ENCODE measurements at regions not wholly inside any gene's neighbourhood (a gene's known extent, or its start where the extent isn't known, plus 50 kb on each side); places are given as distances from the start of the nearest gene placed in this dataset.
A peak's percentile ranks its signal among the peaks of the same experiment; 100 is the strongest.

DNA sequence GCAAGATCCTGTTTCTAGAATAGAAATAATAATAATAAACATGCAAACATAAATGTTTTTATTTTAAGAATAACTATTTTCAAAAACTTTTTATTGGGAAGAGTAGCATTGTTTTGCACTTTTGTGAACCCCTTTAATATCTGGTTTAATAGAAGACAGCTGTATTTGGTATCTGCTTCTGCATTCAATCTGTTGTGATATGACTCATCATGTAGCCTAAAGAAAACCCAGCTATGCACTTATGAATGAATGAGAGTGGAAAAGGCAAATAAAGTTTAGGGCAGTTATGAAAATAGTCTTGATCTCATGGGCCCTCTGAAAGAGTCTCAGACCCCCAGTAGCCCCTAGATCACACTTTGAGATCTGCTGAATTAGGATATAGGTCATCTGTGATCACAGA is 100.4 kb upstream of the PPP2R3A start:
- no peak for DNase-seq (ENCODE audit: low read depth in 2 of 2)

DNA sequence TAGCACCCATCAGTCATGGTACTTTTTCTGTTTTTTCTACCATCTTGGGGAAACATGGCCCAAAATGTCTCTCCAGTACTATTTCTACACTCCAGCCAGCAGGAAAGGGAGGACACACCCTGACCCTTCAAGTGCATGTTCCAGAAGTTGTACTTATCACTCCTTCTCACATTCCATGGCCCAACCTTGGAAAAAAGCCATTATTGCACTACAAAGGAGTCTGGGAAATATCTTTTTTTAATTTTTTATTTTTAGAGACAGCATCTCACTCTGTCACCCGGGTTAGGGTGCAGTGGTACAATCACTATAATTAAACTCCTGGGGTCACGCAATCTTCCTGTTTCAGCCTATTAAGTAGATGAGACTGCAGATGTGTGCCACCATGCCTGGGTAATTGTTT is 100.0 kb upstream of the PPP2R3A start:
- no peak for DNase-seq (ENCODE audit: low read depth in 2 of 2)

DNA sequence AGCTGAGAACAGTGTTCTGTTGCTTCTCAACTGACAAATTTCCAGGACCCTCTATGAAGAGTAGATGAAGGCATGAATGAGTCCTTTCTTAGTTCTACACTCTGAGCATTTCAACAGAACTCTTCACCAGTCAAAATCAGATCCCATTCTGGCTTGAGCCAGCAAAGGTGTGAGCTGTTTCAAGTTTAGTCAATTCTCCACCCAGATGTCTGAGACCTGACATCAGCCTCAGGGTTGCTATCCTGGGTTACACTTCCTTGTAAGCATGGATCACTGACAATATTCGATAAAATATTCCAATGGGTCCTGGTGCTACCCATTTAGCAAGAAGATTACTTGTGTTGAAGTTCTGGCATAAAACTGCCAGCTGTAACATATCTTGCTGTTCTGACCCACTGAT is 97.6 kb upstream of the PPP2R3A start:
- DNase-seq (ENCODE audit: low read depth in 2 of 2) = no peak

DNA sequence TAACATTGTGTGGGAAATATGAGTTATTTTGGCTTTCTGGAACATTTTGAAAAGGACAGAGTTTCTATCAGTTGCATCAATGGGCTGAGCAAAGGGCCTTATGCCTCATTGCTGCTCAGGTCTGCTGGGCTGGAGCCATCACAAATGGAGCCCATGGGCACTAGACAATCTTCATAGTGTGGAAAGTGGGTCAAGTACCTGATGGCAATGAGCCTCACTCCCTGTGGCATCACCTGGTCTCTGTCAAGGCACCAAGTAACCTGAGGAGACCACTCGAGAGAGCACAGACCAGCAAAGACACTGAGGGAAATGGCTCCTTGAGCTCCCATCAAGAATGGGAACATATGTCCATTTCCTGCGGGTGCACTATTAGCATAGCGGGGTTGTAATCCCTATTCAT is 96.7 kb upstream of the PPP2R3A start:
- no peak for DNase-seq (ENCODE audit: low read depth in 2 of 2)

DNA sequence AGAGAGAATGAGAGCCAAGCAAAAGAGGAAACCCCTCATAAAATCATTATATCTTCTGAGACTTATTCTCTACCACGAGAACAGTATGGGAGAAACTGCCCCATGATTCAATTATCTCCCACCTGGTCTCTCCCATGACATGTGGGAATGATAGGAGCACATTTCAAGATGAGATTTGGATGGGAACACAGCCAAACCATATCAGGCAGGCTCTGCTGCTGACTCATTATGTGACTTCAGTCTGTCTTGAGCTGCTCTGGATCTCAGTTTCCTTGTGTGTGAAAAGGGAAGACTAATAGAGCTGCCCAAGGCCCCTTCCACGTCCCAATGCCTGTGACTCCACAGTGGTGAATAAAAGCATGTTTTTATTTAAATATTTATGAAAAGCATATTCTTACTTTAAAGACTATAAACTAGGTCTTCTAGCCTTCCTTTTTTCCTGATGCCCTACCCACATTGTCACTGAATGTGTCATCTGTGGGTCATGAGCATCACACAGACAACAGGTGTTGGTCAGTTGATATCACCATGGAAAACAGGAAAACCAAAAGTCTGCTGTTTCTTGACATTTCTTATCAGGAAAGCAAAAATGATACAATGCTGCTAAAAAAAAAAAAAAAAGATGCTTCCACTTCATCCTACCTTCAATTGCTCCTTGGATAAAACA is 96.0 kb upstream of the PPP2R3A start:
- DNase-seq (ENCODE audit: low read depth in 2 of 2) = no peak

DNA sequence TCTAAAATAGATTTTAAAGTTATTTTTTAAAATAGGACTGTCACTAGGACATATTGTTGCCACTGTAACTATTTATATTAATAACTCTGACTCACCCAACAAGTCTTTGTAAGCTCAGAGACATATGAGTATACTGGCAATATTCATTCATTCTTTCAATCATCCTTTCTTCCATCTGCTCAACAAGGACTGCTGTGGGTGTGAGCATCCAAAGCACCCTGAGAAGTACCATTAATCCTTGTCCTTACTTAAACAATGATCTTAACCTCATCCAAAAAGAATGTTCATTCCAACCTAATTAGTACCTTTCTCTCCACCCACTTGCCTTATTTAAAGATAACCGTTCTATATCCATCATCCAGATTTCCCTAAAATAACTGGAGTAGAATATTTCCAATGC is 94.2 kb upstream of the PPP2R3A start:
- no peak for DNase-seq (ENCODE audit: low read depth in 2 of 2)

DNA sequence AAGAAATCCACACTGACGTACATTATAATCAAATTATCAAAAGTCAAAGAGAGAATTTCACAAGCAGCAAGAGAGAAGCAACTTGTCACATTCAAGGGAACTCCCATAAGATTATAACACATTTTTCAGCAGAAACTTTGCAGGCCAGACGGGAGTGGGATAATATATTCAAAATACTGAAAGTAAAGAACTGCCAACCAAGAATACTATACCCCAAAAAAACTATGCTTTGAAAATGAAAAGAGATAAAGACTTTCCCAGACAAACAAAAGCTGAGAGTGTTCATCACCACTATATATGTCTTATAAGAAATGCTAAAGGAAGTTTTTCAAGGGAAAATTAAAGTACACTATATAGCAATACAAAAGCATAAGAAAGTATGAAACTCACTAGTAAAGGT is 91.5 kb upstream of the PPP2R3A start:
- no peak for DNase-seq (ENCODE audit: low read depth in 2 of 2)

DNA sequence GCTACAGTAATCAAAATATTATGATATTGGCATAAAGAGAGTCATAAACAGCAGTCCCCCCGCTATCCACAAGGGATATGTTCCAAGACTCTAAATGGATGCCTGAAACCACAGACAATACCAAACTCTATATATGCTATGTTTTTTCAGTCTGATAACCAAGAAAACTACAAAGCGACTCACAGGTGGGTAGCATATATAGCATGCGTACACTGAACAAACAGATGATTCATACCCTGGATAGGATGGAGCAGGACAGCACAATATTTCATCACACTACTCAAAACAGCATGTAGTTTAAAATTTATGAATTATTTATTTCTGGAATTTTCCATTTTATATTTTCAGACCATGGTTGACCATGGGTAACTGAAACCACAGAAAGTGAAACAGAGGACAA is 87.0 kb upstream of the PPP2R3A start:
- DNase-seq (ENCODE audit: low read depth in 2 of 2) = no peak

DNA sequence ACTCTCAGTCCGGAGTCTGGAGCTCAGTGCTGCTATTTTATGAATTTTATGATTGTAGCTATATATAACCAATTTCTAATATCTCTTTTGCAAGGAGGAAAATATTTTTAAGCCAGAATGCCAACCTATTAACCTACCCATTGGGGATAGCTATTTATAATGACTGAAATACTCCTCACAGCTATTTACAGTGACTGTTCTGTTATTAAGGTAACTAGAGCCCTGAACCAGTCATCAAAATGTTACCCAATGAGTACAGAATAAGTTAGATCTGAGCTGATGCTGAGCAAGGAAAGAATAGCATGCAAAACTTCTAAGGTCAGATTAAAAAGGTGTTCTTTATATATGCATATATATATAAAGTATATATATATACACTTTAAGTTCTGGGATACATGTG is 79.6 kb upstream of the PPP2R3A start:
- no peak for DNase-seq (ENCODE audit: low read depth in 2 of 2)

DNA sequence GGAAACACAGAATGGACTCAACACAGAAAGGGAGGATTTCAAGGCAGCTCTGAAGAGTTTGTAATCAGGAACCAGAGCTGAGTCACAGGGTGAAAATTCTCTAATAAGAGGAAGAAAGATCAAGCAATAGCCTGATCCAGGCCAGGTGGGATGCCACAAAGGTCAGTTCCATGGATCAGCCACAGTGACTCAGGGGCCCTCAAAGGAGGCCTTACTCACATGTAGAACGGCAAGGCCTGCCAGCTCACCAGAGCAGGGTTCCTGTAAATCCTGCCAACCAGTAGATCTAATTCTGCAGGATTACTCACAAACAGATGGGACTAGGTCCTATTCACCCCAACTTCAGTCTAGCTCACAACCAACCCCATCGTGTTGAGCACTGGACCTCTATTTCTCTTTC is 78.3 kb upstream of the PPP2R3A start:
- no peak for DNase-seq (ENCODE audit: low read depth in 2 of 2)

DNA sequence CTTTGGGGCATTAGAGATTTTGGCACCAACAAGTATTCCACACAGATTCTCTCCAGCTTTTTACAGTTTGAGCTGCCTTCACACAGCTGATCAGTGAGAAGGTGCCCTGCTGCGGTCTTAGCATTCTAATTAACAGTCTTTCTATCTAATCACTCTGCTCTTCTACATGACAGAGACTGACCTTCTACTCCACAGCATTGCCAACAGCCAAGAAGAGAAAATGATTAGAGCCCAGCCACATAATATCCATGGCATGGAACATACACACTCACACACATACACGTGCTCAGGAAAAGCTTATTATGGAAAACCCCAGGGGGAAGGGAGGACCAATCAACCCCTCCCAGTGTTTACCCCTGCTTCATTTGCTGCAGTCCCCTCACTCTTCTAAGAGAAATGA is 76.1 kb upstream of the PPP2R3A start:
- no peak for DNase-seq (ENCODE audit: low read depth in 2 of 2)

DNA sequence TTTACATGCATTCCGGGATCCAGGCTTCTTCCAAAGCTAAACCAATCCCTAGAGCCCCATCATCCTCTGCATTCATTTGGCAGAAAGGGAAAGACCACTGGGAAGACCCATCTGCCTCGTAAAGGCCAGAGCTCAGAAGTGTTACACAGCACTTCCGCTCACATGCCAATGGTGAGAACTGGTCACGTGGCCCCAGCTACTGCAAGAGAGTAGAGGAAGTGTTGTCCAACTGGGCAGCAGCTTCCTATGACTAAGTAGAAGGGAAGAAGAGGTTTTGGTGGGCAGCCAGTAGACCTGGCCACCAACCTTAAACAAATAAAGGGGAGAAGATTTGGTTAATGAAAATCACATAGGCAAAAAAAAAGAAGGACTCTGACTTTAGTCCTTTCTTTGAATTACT is 74.4 kb upstream of the PPP2R3A start:
- no peak for DNase-seq (ENCODE audit: low read depth in 2 of 2)

DNA sequence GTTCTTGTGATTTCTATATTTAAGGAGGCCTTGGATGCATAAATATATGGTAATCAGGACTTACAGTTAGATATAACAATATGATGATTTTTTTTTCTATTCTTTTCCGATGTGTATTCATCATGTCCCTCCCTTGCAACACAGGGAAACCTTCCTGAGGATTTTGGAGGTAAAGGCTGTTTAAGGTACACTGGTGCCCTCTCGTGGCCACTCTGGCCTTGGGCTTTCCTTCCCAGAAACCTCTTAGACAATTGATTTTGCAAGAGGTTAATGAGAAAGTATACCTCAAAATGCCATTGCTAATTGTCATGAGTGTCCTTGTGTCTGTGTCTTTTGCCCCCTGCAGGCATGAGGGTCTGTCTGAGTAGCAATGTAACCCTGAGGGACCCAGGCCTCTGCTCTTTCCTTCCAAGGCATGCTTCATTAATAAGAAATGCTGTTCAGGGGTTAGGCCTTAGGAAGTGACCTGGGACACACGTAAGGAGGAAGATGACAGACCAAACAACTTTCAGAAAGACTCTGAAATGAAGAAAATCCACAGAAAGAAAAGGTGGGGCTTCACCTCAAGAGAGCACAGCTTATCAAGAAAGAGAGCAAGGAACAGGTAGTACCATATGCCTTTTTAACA is 70.3 kb upstream of the PPP2R3A start:
- DNase-seq (ENCODE audit: low read depth in 2 of 2) = peak; percentile 1 to 20

DNA sequence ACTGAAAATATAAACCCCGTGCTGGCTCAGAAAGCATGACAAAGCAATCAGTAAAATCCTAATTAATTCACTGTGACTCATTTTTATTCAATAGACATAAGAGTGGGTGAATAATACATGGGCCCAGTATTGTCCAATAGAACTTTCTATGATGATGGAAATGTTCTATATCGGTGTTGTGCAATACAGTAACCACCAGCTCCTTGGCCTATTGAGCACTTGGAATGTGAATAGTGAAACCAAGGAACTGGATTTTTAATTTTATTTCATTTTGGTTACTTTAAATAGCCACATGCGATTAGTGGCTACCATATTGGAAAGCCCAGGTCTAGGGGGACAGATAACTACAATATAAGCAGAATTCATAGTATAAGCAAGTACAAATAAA is 69.8 kb upstream of the PPP2R3A start:
- DNase-seq (ENCODE audit: low read depth in 2 of 2) = no peak

DNA sequence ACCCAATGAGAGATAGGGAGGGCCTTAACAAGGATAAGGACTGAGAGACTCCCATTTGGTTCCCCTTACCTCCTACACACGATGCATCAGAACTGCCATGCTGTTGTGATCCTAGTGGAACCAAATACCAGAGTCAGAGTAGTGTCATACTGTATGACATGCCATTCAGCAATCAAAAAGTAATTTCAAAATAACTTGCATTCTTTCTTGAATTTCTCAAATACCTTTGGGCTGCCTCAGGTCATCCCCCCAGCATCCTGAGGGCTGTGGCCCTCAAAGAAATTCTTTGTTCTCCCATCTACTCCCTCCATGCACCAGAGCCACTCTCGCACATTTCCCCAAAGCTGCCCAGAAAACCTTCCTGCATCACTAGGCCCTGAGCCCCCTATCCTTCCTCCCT is 68.9 kb upstream of the PPP2R3A start:
- no peak for DNase-seq (ENCODE audit: low read depth in 2 of 2)

DNA sequence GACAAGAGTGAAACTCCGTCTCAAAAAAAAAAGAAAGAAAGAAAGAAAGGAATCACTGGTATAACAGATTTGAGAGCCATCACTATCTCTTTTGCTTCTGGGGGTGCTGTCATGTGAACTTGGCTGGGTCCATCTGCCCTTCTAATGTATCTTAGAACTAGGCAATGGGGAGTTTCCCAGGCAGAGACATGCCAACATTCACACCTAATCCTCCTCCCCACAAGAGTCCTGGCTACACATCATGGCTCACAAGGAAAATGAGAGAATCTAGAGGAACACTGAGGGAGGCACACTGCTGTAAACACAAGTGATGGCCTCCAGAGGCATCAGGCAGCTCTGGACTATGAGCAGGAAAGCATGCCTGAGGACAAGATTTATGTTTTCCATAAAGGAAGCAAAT is 67.8 kb upstream of the PPP2R3A start:
- DNase-seq (ENCODE audit: low read depth in 2 of 2) = no peak

DNA sequence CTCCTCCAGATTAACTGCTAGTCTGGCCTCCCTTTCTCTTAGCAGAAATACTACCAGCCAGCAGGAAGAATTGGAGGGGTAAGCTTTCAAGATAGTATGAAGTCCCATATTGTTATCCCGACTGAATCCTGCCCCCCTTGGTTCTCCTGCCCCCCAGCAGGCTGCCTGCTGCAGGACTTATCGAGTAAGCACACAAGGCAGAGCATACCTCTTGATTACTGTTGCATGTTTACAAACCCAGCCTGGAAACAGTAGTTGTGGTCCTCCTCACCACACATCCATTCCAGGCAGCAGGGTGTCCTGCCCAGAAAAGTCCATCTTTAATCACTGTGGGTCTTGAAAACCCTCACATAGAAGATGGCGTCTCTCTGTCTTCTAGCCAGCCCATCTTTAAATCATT is 66.8 kb upstream of the PPP2R3A start:
- no peak for DNase-seq (ENCODE audit: low read depth in 2 of 2)

DNA sequence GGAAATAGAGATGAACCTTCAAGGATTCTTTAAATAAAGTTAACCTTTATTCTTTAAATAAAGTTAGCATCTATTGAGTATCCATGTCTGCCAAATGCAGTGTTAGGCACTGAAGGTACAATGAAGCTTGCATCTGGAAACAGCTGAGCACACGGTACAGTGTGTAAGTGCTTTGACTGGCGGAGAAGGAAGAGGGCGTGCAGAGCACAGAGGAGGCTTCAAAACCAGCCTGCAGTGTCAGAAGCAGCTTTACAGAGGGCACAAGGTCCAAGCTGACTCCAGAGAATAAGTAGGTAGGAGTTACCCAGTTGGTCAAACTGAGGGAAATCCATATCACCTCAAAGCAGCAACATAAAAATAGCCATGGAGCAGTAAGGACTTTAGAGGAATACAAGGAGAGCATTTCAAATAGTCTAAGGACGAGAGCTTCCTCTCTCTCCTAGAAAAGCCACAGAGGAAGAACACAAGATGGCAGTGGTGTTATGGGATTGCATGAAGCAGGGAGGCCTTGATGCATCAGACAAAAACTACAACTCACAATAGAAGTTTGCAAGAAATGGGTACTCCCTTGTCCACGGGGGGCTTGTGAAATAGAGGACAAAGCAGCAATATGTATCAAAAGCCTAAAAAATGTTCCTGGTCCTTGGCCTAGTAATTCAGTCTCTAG is 60.3 kb upstream of the PPP2R3A start:
- no peak for DNase-seq (ENCODE audit: low read depth in 2 of 2)

DNA sequence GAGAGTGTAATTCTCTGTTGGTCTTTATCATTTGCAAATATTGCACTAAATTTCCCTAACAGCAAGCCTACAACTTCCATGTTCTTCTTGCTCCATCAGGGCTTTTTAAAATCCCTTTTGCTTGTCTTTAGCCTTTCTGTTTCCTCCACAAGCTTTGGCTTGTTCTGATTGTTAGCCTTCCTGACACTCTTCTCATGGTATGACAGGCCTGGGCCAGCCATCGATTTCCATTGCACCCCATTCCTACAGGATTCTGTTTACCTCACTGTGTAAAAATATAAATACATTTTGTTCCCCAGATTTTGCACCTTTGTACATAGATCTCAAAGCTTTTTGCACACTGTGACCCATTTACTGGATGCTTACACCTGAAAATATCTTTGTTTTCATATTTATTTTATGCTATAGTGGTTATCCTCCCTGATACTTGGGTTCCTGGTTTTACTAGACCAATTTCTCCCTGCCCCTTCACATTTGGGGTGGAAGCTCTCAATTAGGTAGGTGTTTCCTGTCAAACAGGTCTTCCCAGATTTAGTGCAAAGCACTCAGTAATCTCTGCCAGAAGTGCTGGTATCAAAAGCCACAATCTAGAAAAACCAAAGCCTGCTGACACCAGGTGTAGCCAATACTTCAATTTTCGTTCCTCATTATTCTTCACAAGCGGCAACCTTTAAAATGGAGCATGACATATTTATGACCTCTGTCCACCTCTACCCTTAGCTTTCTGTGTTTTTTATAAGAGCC is 57.9 kb upstream of the PPP2R3A start:
- DNase-seq (ENCODE audit: low read depth in 2 of 2) = no peak

DNA sequence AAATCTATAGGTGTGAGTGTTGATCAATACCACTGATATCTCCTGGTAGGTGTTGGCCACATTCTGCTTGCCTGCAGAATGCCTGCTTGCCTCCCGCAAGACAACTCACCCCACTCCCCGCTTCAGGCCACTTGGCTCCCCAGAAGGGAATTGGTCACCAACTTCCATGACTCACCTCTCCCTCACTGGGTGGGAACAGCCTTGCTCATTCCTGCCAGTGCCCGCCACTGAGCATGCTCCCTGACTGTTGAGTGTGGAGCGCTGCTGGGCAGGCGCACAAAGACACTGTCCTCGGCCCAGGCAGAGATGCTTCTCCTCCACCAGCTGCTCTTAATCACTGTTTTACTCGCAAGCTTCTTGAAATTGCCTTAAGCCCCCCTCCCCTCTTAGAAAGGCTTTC is 57.3 kb upstream of the PPP2R3A start:
- no peak for DNase-seq (ENCODE audit: low read depth in 2 of 2)

DNA sequence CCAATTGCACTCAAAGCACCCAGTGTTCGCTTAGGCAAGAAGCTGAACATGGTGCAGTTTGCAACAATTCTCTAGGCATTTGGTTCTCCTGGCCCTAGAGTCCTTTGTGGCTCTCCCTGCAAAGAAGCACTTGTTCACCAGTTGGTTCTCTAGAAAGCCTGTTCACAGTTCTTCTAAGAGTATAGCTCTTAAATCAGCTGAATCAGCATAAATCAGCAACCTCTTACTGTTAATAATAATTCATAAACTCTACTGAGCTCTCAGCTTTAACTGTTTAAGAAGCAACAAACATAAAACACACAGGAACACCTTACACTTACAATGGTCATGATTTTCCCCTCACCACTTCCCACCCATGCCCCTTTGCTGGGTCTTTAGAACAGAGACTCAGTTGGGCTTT is 56.8 kb upstream of the PPP2R3A start:
- DNase-seq (ENCODE audit: low read depth in 2 of 2) = no peak

DNA sequence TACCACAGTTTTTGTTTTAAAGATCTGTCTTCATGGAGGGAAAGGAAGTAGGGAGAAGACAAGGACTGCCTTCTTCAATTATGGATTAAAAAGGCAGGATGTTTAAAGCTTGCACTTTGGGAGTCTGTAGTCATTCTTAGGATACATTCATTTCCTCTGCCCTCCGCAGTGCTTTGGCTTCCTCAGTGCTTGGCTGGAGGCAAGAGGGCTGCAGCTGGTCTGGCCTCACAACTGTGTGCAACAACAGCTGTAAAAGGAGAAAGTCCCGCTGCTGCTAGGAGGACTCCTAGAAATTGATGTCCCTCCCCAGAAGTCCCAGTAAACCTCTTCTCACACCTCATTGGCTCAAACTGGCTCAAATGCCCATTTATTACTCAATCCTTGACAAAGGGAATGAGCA is 54.4 kb upstream of the PPP2R3A start:
- DNase-seq (ENCODE audit: low read depth in 2 of 2) = no peak

DNA sequence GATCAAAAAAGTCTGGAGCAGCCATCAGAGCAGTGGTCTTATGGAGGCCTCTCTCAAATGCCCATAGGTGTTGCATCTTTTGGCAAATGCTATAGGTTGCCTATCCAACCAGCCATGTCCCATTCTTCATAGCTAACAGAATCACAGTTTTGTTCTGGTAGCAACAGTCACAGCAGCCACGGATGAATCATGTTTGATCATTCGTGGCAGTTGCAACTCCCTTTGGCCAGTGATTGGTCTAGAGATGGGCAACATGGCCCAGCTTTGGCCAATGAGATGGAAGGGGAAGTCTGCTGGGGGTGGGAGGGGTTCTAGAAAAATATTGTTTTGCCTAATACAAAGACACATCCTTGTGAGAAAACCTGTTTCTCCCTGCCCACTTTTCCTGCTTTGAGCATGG is 50.3 kb upstream of the PPP2R3A start:
- no peak for DNase-seq (ENCODE audit: low read depth in 2 of 2)
